HUES64 (cell line): ENCODE measurements at regions not wholly inside any gene's neighbourhood (a gene's known extent, or its start where the extent isn't known, plus 50 kb on each side); places are given as distances from the start of the nearest gene placed in this dataset.

ENCODE experiments used
- H3K27ac ChIP-seq: 2 replicates; pipeline ENCODE4 v1.7.0; 2013; ENCODE audit warnings: low read depth, low read length, inconsistent platforms
- H3K27me3 ChIP-seq: 2 replicates; pipeline ENCODE4 v1.6.1; 2013; ENCODE audit warnings: mild to moderate bottlenecking, low read length; ENCODE audit not compliant: insufficient read depth
- H3K36me3 ChIP-seq: 2 replicates; pipeline ENCODE4 v1.6.1; 2013; ENCODE audit warnings: mild to moderate bottlenecking, low read length; ENCODE audit not compliant: insufficient read depth
- H3K4me1 ChIP-seq: 2 replicates; pipeline ENCODE4 v1.6.1; 2013; ENCODE audit warnings: mild to moderate bottlenecking, low read length, moderate library complexity; ENCODE audit not compliant: insufficient read depth
- H3K4me3 ChIP-seq: 2 replicates; pipeline ENCODE4 v1.5.1; 2013; ENCODE audit warnings: mild to moderate bottlenecking, low read length, moderate library complexity
- H3K9ac ChIP-seq: 2 replicates; pipeline ENCODE4 v1.6.1; 2013; ENCODE audit warnings: mild to moderate bottlenecking, low read depth, low read length
- H3K9me3 ChIP-seq: 2 replicates; pipeline ENCODE4 v1.6.1; 2013; ENCODE audit warnings: low read depth, low read length; ENCODE audit not compliant: insufficient read depth
- WGBS: fragments of 150-250, 120-280 bp; methylation state at CpG from one replicate; pipeline ENCODE4 v1.1.7; 2013; ENCODE audit warnings: missing lambda C conversion rate; 5-methylcytosine and 5-hydroxymethylcytosine counted together

DNA sequence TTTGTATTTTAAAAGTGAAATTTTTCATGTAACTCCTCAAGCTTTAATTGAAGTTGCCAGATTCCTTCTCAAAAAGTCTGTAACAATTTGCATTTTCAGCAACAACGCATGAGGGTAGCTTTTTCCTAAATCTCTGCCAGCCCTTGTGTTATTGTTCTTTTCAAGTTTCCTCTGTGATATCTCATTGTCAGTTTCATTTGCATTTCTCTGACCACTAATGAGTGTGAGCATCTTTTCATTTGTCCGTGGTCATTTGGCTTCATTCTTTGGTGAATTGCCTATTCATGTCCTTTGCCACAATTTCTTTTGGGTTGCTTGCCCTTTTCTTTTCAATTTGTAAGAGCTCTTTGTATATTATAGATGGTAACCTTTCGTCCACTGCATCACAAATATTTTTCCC lies 68.0 kb upstream of the NKD1 start:
- 61% methylated on average over 2 of the region's 3 CpGs for WGBS
- no peaks in the 10 kb centered on the region for H3K27me3 ChIP-seq
- no peaks in the 10 kb centered on the region for H3K36me3 ChIP-seq
- H3K27ac ChIP-seq: no peak overlapping the region
- peaks cover 12% of the 10 kb centered on the region for H3K9me3 ChIP-seq
- H3K4me3 ChIP-seq: no peak overlapping the region
- peaks cover 6% of the 10 kb centered on the region; the same call in 1 of the 2 replicates for H3K4me1 ChIP-seq
- no peak overlapping the region for H3K9ac ChIP-seq

DNA sequence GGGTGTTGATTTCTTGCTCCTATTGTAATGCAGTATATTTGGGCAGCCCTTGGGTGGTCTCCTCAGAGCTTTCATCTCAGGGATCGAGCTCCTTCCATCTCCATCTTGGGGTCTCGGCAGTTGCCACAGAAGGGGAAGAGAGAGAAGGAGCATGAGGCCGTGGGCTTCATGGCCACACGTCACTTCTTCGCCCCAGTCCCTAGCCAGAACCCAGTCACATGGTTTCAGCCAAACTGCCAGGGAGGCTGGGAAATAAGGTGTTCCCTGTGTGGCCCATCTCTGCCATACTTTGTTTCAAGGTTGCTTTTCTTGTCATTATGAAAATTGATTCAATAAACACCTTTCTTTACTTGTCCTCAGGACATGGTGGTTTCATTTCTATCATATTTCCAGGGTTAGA lies 68.4 kb upstream of the NKD1 start:
- Histone ChIP-seq H3K9ac (no peak overlapping the region), H3K4me3 (no peak overlapping the region), H3K27me3 (no peaks in the 10 kb centered on the region), H3K4me1 (peaks cover 6% of the 10 kb centered on the region; the same call in 1 of the 2 replicates), H3K27ac (no peak overlapping the region), H3K9me3 (peaks cover 9% of the 10 kb centered on the region), H3K36me3 (no peaks in the 10 kb centered on the region)
- 85% methylated on average over 5 of the region's 5 CpGs for WGBS

DNA sequence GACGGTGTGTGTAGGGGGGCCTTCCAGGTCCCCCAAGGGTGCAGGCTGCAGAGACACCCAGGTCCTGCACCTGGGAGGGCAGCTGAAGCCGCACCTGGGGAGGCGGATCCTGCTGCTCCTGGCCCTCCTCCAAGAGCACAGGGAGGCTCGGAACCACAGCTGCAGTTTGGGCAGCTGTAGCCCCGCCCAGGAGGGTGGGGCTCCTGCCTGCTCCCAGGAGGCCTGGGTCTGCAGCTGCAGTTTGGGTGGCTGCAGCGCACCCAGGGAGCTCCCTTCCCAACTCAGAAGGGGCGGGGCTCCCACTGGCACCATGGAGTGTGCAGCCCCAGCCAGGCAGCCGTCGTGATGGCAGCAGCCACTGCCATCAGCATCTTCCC lies 69.4 kb upstream of the NKD1 start:
- Histone ChIP-seq H3K9me3 (peaks cover 8% of the 10 kb centered on the region), H3K4me3 (no peak overlapping the region), H3K4me1 (peaks cover 6% of the 10 kb centered on the region; the same call in 1 of the 2 replicates), H3K36me3 (no peaks in the 10 kb centered on the region), H3K27me3 (no peaks in the 10 kb centered on the region), H3K27ac (no peak overlapping the region), H3K9ac (no peak overlapping the region)
- WGBS: 82% methylated on average over 9 of the region's 9 CpGs

- no peak overlapping the region for H3K9ac ChIP-seq
- peaks cover 5% of the 10 kb centered on the region; the same call in 1 of the 2 replicates for H3K9me3 ChIP-seq
- no peaks in the 10 kb centered on the region for H3K27me3 ChIP-seq
- H3K4me3 ChIP-seq: no peak overlapping the region
- no peak overlapping the region for H3K27ac ChIP-seq
- 90% methylated on average over 21 of the region's 21 CpGs for WGBS
- H3K36me3 ChIP-seq: no peaks in the 10 kb centered on the region
- H3K4me1 ChIP-seq: peaks cover 6% of the 10 kb centered on the region; the same call in 1 of the 2 replicates
Observed at GRCh38 chr16:50478075-50478772, 70.0 kb upstream of the NKD1 start.

GRCh38 chr16:50476486-50477255 lies 71.5 kb upstream of the NKD1 start:
- no peak overlapping the region for H3K4me3 ChIP-seq
- H3K9me3 ChIP-seq: no peaks in the 10 kb centered on the region
- WGBS: 93% methylated on average over 13 of the region's 14 CpGs
- H3K36me3 ChIP-seq: no peaks in the 10 kb centered on the region
- H3K4me1 ChIP-seq: peaks cover 6% of the 10 kb centered on the region; the same call in 1 of the 2 replicates
- no peaks in the 10 kb centered on the region for H3K27me3 ChIP-seq
- no peak overlapping the region for H3K9ac ChIP-seq
- no peak overlapping the region for H3K27ac ChIP-seq

DNA sequence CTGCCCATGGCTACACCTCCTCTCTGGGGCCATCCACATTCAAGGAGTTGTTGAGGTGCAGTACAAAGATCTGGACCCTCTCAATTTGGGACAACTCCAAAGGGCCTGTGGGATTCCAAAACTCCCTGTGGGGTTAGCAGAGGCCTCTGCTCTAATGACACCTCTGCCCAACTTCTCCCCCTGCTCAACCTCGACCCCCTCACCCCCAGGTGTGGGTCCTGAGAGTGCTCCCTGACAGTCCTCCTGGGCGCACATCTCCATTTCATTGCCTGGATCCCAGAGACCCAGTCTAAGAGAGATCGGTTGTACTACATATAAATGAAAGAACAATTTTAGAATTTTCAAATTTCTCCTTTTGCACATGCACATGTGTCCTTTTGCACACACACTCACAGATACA lies 73.0 kb upstream of the NKD1 start:
- H3K27ac ChIP-seq: no peak overlapping the region
- H3K36me3 ChIP-seq: no peaks in the 10 kb centered on the region
- H3K4me3 ChIP-seq: no peak overlapping the region
- H3K9me3 ChIP-seq: no peaks in the 10 kb centered on the region
- H3K9ac ChIP-seq: no peak overlapping the region
- no peaks in the 10 kb centered on the region for H3K27me3 ChIP-seq
- H3K4me1 ChIP-seq: peaks cover 10% of the 10 kb centered on the region
- WGBS: 87% methylated on average over 3 of the region's 3 CpGs

- Histone ChIP-seq H3K4me3 (no peak overlapping the region), H3K27me3 (peaks cover 6% of the 10 kb centered on the region), H3K27ac (no peak overlapping the region), H3K9ac (no peak overlapping the region), H3K36me3 (no peaks in the 10 kb centered on the region), H3K9me3 (no peaks in the 10 kb centered on the region), H3K4me1 (peaks cover 14% of the 10 kb centered on the region)
- 91% methylated on average over 2 of the region's 2 CpGs for WGBS
Observed at GRCh38 chr16:50474138-50474537, 74.1 kb upstream of the NKD1 start.

GRCh38 chr16:50473356-50473945 lies 74.7 kb upstream of the NKD1 start:
- Histone ChIP-seq H3K27ac (no peak overlapping the region), H3K9me3 (no peaks in the 10 kb centered on the region), H3K4me1 (peaks cover 20% of the 10 kb centered on the region), H3K36me3 (no peaks in the 10 kb centered on the region), H3K9ac (no peak overlapping the region), H3K27me3 (peaks cover 13% of the 10 kb centered on the region), H3K4me3 (no peak overlapping the region)
- WGBS: 85% methylated on average over 6 of the region's 6 CpGs

DNA sequence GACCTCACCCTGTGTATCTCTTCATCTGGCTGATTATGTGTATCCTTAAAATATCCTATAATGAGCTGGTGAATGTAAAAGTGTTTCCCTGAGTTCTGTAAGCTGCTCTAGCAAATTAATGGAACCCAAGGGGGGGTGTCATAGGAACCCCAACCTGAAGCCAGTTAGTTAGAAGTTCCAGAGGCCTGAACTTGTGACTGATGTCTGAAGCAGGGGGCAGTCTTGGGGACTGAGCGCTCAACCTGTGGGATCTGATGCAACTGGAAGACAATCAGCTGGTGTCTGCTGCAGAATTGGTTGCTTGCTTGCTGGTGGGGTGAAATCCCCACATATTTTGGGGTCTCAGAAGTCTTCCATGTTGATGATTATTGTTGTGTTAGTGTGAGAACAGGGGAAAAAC lies 75.7 kb upstream of the NKD1 start:
- Histone ChIP-seq H3K4me3 (no peak overlapping the region), H3K36me3 (no peaks in the 10 kb centered on the region), H3K4me1 (peaks cover 19% of the 10 kb centered on the region), H3K9me3 (no peaks in the 10 kb centered on the region), H3K27ac (no peak overlapping the region), H3K9ac (no peak overlapping the region), H3K27me3 (peaks cover 18% of the 10 kb centered on the region)
- 94% methylated on average over 1 of the region's 1 CpG for WGBS

DNA sequence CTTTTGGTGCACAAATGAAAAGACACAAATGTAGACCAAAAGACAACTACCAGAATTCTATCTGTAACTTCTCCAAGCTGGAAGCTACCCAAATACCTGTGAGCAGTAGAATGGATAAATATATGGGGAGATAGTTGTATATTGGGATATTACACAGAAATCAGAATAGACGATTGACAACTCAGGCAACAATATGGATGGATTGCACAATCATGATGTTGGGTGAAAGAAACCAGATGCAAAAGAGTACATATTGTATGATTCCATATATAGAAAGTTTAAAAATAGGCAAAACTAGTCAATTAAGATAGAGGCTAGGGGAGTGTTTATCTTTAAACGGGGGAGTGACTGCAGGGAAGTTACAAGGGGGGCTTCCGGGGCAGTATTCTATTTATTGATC lies 77.5 kb upstream of the NKD1 start:
- no peak overlapping the region for H3K9ac ChIP-seq
- no peaks in the 10 kb centered on the region for H3K9me3 ChIP-seq
- H3K36me3 ChIP-seq: no peaks in the 10 kb centered on the region
- WGBS: 88% methylated on average over 3 of the region's 3 CpGs
- no peak overlapping the region for H3K27ac ChIP-seq
- H3K27me3 ChIP-seq: peaks cover 32% of the 10 kb centered on the region
- H3K4me1 ChIP-seq: peaks cover 21% of the 10 kb centered on the region
- H3K4me3 ChIP-seq: no peak overlapping the region

- 56% methylated on average over 18 of the region's 18 CpGs for WGBS
- Histone ChIP-seq H3K9ac (no peak overlapping the region), H3K9me3 (no peaks in the 10 kb centered on the region), H3K4me1 (peaks cover 21% of the 10 kb centered on the region), H3K27ac (no peak overlapping the region; the same call in 1 of the 2 replicates), H3K36me3 (no peaks in the 10 kb centered on the region), H3K27me3 (peaks cover 37% of the 10 kb centered on the region), H3K4me3 (no peak overlapping the region)
Observed at GRCh38 chr16:50469744-50470321, 78.4 kb upstream of the NKD1 start.
